UCSD-AML1 (cell line): ENCODE measurements at regions not wholly inside any gene's neighbourhood (a gene's known extent, or its start where the extent isn't known, plus 50 kb on each side); places are given as distances from the start of the nearest gene placed in this dataset.

Experiments used
- DNase-seq: peaks from one replicate; lab custom pipeline; 2025; ENCODE audit not compliant: unreplicated experiment; lab: John Stamatoyannopoulos, UW

DNA sequence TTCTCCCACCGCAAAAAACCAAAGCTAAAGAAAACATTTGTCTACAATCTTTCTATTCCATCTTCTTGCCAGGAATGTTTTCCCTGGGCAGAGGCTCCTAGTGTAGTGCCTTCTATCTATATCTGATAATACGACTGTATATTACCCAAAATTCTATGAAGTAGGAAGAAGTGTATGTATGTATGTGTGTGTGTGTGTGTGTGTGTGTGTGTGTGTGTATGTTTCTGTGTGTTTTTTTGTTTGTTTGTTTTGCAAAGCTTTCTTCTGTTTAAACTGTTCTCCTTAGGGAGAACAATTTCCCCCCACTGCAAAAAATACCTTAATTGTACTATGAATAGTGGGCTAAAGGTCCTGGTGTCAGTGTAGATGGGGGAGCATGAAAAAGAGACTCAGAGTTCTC, 312.6 kb upstream of the CITED2 start:
- DNase-seq, result no peak

DNA sequence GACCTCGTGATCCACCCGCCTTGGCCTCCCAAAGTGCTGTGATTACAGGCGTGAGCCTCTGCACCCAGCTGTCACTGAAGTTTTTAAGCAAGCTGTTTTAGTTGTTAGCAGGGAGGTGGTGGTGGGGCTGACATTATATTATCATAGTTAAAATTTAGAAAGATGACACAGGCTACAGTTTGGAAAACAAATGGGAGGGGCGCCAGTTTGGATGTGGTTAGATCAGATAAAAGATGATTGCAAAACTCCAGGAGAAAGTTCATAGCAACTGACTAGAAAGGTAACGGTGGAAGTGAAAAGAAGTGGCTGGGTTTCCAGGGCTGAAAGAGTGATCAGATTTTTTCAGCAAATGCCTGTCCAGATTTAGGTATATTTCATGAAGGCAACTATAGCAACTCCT, 311.9 kb upstream of the CITED2 start:
- DNase-seq, result no peak

DNA sequence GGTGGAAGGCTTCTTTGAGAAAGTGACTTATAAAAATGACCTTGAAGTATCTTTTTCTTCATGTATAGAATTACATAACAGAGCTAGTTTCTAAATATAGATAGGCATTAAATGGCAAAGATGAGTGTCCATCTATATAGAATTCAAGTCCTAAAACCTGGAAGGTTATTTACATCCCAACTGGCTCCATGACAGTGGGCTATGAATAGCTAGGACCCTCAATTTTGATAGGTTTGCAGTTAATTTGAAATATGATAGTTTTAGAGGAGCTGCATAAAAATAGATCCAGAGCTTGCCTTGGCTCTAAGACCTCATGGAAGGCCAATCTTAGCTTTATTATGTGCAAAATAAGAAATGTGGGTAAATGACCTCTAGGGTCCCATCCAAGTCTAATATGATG, 310.6 kb upstream of the CITED2 start:
- DNase-seq, result no peak

DNA sequence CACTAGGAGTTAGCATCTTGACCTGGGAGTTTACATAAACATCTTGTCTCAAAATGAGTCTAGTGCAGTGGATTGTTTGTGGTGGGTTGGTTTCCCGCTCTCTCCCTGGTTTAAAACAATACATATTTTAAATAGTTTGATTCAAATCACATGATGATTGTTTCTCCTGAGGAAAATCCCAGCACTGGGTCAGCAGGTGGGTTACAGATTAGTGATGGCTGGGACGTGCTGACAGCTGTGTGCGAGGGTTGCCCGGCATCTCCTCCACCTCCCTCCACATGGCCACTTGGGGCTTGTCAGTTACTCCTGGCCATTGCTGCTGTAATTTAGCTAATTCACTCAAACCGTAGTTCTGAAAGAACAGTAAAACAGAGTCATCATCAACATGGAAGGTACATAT, 306.4 kb upstream of the CITED2 start:
- no peak for DNase-seq

DNA sequence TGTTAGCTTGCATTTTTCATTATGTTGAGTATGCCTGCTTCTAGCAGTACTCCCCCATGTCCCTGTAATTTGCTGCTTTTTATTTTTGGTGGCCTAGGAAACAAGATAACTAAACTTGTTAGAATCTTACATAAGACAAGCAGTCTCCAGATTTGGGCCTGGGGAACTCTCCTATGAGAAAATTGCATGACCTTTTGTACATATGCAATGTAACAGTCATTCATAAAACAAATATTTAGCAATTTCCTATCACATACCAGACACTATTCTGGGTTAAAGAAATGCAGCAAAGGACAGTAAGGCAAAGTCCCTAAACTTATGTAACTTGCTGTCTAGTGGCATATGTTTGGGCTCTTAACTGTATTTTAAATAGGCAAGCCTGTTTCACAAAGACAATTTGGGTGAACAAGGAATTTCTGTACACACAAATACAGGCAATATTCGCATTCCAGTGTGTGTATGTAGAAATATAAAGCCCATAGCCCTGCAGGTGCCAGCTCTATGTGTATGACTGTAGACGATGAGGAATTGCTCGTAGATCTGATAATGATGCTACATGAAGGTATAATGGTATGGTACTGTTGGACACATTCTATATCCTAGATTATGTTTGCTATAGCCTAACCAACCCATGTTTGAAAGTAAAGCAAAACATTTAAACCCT, 305.2 kb upstream of the CITED2 start:
- DNase-seq, result no peak

DNA sequence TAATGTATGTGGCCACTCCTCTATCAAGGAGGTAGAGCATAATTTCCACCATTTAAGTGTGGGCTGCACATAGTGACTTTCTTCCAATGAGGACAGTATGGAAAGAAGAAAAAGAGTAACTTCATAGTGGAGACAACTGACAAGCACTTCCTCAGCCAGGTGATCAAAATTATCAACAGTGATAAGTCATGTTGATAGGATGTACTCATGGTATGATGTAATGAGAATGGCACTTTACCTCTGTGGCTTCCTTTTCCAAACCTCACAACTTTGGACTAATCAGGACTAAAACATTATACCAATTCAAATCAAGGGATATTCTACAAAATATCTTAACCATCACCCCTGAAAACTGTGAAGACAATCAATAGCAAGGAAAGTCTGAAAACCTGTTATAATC, 302.3 kb upstream of the CITED2 start:
- no peak for DNase-seq

DNA sequence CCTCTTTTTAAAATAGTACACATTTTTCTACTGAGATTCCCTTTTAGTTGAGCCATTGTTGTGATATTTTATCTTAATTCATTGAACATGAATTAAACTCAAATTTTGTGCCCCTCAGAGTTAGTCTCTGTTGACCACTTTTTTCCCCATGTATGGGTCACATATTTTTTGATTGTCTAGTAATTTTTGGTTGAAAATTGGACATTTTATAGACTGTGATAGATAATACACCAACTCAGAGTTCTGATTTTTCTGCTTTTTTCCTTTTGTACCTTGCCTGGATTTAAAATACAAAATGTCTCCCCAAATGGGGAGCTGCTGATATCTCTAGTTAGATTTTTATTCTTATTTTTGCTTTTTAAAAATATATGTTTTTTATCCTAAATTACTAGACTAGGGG, 291.8 kb upstream of the CITED2 start:
- no peak for DNase-seq

DNA sequence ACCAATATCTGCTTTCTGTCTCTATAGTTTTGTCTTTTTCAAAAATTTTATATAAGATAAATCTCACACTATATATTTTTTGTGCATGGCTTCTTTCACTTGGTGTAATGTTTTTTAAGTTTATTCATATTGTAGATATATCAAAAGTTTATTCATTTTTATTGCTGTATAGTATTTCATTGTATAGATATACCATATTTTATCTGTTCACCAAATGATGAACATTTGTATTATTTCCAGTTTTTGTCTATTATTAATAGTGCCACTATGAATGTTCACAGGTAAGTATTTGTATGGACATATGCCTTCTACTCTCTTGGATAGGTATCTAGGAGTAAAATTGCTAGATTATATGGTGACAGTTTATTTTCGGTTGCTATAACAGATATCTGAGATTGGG, 289.5 kb upstream of the CITED2 start:
- no peak for DNase-seq

DNA sequence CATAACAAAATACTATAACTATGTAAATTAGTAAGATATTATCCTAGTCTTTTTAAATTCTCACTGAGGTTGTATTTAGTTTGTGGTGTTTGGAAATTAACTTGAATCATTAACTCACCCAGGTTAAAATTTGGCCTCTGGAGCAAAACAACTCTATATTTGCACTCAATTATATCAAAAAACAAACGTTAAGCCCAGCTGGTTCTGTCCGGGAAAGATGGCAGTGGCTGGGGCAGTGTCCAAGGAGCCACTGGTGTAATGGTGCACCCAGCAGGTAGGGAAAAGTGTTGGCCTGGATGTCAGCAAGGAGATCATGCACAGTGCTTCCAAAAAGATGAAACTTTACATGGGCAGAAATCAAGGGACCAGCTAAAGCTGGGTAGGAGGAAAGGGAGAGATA, 285.3 kb upstream of the CITED2 start:
- no peak for DNase-seq

DNA sequence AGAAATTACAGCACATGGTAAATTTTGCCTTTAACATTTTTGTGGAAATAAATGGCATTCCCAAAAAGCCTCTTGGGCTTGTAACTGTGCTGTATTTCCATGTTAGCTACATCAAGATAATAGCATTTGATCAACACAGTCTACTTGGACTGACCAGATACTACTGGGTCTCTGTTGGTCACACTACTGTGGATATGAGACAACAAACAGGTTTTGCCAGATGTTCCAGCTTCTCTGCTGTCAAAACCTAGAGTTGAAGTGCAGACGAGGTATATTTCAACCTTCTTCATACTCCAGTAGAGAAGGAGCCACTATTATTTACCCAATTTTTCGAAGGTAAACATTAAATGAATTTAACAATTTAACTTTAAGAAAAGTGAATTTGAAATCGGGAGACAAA, 284.7 kb upstream of the CITED2 start:
- no peak for DNase-seq

DNA sequence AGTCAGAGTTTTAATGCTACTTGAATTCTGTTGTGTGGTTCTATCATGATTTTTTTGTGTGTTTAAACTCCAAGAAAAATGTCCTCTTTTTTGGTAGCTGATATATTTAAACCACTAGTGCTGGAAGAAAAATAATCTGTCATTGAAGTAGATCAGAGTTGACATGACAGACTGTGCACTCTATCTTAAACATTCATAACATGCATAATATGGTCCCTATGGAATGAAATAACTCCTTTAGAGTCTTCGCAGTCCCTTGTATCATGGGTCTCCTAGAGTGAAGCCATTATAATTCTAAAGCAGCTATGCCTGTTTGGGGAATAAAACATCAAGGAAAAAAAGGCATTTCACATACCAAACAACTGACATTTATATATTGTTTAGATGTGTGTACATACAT, 282.7 kb upstream of the CITED2 start:
- DNase-seq, result no peak

DNA sequence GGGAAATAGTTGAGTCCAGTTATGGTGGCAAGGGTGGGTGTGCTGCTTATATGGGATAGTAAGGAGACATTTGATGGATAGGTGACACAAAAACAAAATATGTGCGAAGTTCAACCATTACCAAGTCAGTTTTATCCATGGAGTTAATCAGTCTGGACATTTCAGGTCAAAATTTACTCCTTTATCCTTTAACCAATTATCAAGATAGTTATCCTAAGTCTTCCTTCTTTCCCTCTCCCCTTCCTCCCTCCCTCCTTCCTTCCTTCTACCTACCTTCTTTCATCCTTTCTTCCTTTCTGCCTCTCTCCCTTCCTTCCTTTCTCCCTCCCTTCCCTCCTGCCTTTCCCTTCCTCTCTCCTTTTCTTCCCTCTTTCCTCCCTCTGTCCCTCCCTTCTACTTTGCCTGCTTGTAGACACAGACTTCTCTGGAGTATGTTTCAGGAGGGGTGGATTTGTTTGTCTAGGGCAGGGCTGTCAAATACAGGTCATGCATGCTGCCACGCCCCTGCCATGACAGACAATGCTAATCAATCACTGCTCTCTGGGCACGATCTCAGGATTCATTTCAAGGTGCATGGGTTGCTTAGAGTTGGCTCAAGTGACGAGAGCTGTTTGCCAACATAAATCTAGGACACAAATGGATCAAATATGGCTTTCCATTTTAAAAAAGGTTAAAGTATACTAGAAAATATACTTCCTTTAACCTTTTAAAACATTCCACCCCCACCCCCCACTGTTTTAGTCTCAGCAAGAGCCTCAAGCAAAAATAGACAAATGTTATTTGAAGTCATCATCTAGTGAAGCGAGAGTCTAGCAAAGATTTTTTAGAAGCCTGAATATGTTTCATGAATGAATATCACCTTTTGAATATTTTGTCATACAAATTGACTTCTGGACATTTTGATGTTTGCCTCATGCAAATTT, 281.6 kb upstream of the CITED2 start:
- no peak for DNase-seq

DNA sequence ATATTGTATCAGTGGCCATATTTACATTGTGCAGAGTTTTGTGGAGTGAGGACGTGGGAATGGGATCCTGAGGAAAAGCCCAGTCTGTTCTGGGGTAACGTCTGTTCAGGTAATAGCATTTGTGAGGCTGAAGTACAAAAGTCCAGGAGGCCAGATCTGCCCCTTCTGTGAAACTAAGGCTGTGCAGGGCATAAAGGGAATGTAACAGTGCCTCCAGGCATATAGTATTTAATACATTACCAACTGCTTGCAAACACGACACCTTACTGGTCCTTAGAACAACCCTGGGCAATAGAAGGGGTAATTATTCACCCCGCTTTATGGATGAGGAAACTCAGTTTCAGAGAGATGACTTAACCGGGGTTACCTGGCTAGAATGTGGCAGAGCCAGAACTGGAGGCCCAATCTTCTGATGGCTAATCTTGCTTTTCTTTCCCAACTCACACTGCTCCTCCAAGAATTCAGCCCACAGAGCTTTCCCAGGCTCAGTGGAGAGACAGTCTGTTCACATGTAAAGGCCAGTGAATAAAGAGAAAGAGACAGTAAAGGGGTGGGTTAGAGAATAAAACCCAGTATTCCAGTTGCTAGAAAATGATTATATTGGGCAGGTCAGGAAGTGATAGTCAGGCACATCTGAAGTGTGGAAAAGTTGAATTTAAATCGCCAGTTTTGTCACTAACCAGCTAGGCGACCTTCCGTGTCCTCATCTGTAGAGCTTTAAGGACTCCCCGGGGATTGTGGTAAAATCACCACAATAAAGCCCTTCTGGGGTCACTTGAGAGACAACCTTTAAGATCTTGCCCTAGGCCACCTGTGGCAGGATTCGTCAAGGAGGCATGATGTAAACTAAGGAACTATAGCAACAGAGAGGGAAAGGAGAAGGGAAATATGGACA, 280.7 kb upstream of the CITED2 start:
- no peak for DNase-seq

DNA sequence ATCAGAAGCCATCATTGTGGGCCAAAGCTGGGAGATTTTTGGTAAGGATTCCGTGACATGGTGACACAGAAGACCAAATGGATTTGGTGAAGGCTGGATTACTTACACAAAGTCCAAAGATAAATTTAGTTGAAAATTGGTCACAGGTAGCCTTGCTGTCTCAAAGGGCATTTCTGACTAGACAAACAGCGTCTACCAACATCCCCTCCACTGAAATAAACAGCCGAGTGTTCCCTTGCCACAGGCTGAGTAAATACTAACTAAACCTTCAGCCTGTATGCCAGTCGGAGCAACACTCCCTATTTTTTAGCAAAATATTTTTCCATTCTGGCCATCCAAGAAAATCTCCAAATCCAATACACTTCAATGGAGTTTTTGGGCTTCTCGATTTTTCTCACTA, 279.9 kb upstream of the CITED2 start:
- DNase-seq, result no peak

DNA sequence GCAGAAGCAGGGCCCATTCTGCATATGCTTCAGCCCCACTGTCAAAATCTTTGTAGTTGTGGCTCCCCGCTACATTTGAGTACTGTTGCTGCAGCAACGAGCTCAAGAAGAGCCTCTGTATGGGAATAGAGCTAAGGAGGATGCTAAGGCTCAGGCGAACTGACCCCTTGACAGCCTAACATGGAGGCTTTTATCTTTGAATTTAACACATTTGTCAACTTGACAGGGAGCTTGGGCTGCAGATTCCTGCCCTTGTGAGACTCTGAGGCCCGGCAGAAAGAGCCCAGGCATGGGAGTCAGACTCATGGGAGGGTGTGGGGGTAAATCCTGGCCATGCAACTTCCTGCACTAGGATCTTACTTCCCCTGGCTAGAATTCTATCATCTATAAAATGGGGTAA, 278.7 kb upstream of the CITED2 start:
- DNase-seq, result peak; percentile 8

DNA sequence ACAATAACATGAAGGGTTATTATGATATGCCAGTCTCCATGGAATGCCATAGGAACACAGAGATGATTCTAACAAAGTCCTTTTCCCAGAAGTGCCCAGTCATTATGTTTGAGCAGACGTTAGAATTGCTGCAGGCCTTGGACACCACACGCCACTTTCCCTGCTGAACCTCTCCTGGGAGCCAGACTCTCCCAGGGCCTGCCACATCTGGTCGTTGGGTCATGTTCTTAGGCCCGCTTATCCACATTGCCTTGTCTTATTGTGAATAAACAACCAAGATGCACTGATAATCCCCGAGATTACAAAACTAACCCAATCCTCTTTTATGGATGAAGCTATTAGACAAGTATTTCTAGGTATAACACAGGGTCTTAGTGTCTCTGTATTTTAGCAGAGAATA, 276.5 kb upstream of the CITED2 start:
- DNase-seq, result no peak

DNA sequence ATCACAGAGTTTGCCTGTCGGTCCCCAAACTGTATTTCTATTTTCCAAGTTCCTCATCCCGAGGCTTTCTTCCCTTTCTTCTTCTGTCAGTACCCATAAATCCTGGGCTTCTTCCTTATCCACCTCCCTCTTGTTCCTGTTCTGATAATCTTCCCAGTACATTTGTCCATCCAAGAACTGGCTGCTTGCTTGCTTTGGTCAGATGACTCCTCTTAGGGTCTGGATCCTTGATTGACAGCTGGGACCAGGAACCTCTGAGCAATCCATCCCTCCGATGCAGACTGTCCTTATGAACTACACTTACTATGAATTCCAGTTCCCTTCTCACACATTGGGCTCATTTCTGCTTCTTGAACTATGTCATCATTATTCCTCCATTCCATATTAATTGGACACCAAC, 275.3 kb upstream of the CITED2 start:
- no peak for DNase-seq

DNA sequence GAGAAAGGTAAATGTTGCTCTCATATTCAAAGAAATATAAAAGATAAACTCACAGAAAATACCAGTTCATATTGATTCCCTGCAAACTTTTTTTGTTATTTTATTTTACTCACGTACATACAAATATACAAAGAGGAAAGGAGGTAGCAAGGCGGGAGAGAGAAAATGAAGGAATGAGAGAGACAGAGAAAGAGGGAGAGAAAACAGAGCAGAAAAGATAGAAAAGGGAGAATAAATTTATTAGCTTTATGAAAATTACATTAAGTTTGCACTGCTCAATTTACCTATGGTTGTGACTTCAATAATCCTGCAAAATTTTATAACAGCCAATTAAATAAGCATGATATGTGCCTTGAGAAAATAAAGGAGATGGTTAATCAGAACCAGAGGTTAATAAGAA, 274.7 kb upstream of the CITED2 start:
- DNase-seq, result no peak

DNA sequence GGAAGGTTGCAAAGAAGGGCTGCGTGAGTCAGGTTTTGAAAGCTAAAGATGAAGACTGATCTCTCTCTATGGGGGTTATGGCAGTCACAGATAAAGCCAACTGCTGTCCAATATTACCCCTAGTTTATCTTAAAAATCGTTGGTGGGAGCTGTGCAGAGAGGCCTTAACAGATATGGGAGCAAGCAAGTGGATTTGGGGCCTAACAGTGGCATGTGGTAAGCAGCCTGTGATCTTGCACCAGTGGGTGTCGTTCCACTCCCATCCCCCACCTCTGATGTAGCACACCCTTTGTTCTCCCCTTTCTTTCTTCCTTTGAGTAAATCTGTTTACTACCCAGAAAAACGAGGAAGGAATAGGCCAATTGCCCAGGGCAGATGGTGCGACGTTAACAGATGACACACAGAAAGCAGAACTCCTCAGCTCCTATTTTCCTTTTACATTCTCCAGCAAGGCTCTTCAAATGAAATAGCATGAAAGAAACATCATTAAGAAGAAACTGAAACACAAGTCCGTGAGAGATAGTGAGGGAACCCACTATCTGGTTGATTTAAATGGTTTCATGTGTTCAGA, 274.1 kb upstream of the CITED2 start:
- peak; percentile 14 for DNase-seq

DNA sequence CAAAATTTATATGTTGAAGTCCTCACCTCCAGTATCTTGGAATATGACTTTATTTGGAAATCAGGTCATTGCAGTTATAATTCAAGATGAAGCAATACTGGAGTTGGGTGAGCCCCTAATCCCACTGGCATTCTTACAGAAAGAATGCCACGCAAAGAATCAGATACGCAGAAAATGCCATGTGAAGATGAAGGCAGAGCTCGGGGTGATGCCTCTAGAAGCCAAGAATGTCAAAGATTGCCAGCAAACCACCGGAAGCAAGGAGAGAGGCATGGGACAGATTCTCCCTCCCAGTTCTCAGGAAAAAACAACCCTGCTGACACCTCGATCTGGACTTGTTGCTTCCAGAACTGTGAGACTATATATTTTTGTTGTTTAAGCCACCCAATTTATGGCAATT, 273.4 kb upstream of the CITED2 start:
- DNase-seq, result no peak

DNA sequence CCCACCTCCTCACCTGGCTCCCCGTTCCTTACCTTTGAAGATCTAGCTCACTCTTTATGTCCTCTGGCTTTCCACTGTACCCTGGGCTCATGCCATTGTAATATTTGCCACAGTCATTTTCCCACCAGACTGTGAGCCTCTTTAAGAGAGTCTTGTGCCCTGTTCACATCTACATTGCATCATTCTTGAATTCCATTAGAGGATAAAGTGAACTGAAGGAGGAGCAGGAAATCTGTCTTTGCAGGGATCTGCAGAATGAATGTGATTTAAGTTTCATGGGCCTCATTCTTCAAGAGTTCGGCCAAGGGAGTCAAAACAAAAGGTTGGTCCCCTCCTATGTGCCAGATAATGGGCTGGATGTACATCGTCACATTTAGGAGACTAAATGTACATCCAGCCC, 272.6 kb upstream of the CITED2 start:
- DNase-seq, result no peak
